Osteocyte (in vitro differentiated cells): ENCODE measurements at regions not wholly inside any gene's neighbourhood (a gene's known extent, or its start where the extent isn't known, plus 50 kb on each side); places are given as distances from the start of the nearest gene placed in this dataset.

ENCODE experiments used
- DNase-seq: peaks from one replicate; pipeline ENCODE4 v3.0.0; 2021; ENCODE audit warnings: mixed read lengths; ENCODE audit not compliant: unreplicated experiment; ENCODE audit errors: extremely low spot score
- H3K27ac Mint-ChIP-seq: one replicate; pipeline ENCODE4 v1.8.0; 2021; ENCODE audit warnings: mild to moderate bottlenecking, mixed read lengths; ENCODE audit not compliant: unreplicated experiment
- H3K27me3 Mint-ChIP-seq: one replicate; pipeline ENCODE4 v1.8.0; 2021; ENCODE audit warnings: mixed read lengths; ENCODE audit not compliant: unreplicated experiment
- H3K36me3 Mint-ChIP-seq: one replicate; pipeline ENCODE4 v1.8.0; 2021; ENCODE audit warnings: mixed read lengths; ENCODE audit not compliant: unreplicated experiment
- H3K4me1 Mint-ChIP-seq: one replicate; pipeline ENCODE4 v1.8.0; 2021; ENCODE audit warnings: mixed read lengths; ENCODE audit not compliant: unreplicated experiment
- H3K4me3 Mint-ChIP-seq: one replicate; pipeline ENCODE4 v1.8.0; 2021; ENCODE audit warnings: mild to moderate bottlenecking, moderate library complexity, mixed read lengths; ENCODE audit not compliant: unreplicated experiment
- H3K9me3 Mint-ChIP-seq: one replicate; pipeline ENCODE4 v1.8.0; 2021; ENCODE audit warnings: mixed read lengths; ENCODE audit not compliant: unreplicated experiment
- CTCF ChIP-seq: fragments of 200-600 bp; sonication (generic); IDR thresholded peaks from 2 replicates; pipeline ENCODE4 v1.5.0; 2021; ENCODE audit warnings: antibody characterized with exemption, mild to moderate bottlenecking, moderate library complexity

DNA sequence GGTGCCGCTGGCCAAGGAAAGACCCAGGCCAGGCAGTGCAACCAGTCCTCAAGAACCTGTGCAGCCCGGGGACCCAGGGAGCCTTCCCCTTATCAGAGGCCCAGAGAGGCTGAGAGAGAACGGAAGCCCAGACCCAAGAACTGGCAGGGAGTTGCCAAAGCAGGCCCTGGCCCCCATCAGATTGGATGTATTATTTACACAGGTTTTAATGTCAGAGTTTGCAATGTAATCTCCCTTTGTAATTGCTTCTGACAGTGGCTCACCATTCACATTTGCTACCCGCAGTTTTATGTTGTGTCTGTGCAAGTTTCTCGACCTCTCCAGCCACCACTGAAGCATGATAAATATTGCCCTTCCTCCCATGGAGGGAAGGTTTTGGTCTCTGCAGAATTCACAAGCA, 660.9 kb downstream of the LIG4 start:
- Mint-ChIP-seq H3K4me3 (no peak overlapping the region), H3K27me3 (no peaks in the 10 kb centered on the region)
- DNase-seq, result no peak

DNA sequence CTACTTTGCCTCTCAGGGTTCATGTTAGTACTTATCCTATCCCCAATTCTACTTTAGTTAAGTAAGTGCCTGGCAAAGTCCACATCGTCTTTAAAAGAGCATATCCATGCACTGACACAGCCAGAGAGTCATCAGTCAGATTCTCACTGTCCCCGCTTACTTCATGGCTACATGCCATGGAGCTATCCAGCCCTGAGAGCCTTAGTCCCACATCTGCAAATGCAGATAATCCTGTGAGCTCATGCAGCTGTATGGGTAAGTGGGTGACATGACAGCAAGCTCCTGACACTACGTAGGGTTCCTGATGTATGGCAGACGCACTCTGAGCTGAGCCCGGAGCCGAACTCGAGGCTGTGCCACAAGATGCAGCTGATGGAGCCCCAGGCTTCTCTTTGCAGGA, 661.5 kb downstream of the LIG4 start:
- no peaks in the 10 kb centered on the region for H3K27me3 Mint-ChIP-seq
- no peak overlapping the region for H3K4me3 Mint-ChIP-seq
- no peaks in the 10 kb centered on the region for H3K9me3 Mint-ChIP-seq
- peaks cover 8% of the 10 kb centered on the region for H3K4me1 Mint-ChIP-seq
- no peaks in the 10 kb centered on the region for H3K36me3 Mint-ChIP-seq
- DNase-seq, result no peak
- no peak overlapping the region for H3K27ac Mint-ChIP-seq
- TF ChIP-seq CTCF, result no peak

More for the DNA sequence above, 660.9 kb downstream of the LIG4 start:
- TF ChIP-seq CTCF, result no peak
- H3K4me1 Mint-ChIP-seq, result peaks cover 8% of the 10 kb centered on the region
- no peak overlapping the region for H3K27ac Mint-ChIP-seq
- H3K36me3 Mint-ChIP-seq, result no peaks in the 10 kb centered on the region
- no peaks in the 10 kb centered on the region for H3K9me3 Mint-ChIP-seq

DNA sequence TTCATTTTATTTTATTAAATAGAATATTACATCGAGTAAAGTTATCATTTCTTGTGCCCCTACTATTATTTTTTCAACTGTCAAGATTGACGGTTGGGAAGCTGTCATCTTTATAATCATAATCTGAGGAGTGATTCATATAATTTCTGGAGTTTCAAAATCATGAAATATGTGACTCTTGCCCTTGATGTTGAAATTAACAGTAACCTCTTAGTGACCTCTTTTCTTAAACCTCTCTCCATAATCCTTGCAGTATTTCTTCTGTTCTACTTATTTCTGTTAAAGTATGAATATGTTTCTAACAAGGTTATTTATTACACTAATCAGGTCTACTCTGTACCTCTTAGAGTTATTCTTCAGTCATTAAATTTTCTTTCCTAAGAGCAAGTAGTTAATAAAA, 663.8 kb downstream of the LIG4 start:
- Mint-ChIP-seq H3K9me3 (no peaks in the 10 kb centered on the region), H3K4me1 (peaks cover 11% of the 10 kb centered on the region), H3K27me3 (no peaks in the 10 kb centered on the region), H3K27ac (no peak overlapping the region), H3K4me3 (no peak overlapping the region), H3K36me3 (no peaks in the 10 kb centered on the region)
- no peak for TF ChIP-seq CTCF
- no peak for DNase-seq

GRCh38 chr13:107548338-107548737, 667.0 kb downstream of the LIG4 start:
- H3K4me3 Mint-ChIP-seq, result no peak overlapping the region
- H3K36me3 Mint-ChIP-seq, result no peaks in the 10 kb centered on the region
- no peak overlapping the region for H3K27ac Mint-ChIP-seq
- H3K4me1 Mint-ChIP-seq, result peaks cover 5% of the 10 kb centered on the region
- H3K9me3 Mint-ChIP-seq, result no peaks in the 10 kb centered on the region
- no peaks in the 10 kb centered on the region for H3K27me3 Mint-ChIP-seq
- no peak for DNase-seq
- no peak for TF ChIP-seq CTCF

- Mint-ChIP-seq H3K4me1 (peaks cover 3% of the 10 kb centered on the region), H3K27me3 (no peaks in the 10 kb centered on the region), H3K36me3 (no peaks in the 10 kb centered on the region), H3K4me3 (no peak overlapping the region), H3K9me3 (no peaks in the 10 kb centered on the region), H3K27ac (no peak overlapping the region)
- TF ChIP-seq CTCF, result no peak
- DNase-seq, result no peak
Measured at GRCh38 chr13:107545946-107546502, 669.3 kb downstream of the LIG4 start.
